ENCODE measurements at regions not wholly inside any gene's neighbourhood (a gene's known extent, or its start where the extent isn't known, plus 50 kb on each side); places are given as distances from the start of the nearest gene placed in this dataset.
A peak's percentile ranks its signal among the peaks of the same experiment; 100 is the strongest.
"Not testable (repeated sequence)": the region's sequence is repeated elsewhere in the genome, so short reads cannot be mapped to it uniquely, and the experiment has no call there.

DNA sequence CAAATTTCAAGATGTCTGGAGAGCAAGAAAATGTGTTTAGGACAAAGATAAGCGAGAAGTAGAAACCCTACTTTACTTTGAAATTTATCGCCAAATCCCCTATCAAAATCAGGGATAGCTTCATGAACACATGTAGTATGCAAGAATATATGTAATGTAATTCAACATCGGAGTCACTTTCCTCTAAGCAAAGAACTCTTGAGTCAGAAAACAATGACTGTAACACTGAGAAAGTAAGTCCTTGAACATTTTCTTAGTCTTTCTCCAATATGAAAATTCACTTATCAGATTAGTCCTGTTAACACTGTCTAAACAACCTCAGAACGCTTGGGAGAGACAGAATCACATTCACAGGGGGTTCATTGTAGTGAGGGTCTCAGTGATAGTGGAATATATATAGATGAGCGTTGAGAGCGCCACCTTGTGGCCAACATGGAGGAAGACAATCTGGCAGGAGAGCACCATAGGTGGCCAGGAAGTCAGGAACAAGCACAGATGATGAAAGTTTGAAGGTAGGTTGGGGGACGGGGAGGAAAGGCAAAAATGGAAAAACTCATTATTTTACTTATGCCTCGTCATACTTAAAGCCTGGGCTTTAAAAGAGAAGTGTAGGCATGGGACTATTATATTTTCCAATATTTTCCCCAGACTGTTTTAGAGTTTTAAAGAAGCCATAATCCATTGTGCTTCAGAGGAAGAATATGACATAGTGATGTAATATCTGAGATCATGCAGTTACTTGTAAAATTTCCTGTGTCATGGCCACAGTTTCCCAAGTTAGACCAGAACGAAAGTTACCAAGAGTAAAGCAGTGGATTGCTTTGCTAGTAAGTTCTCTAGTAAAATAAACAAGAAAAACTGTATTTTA lies 115.5 kb upstream of the GNAI1 start:
- DNase-seq (ENCODE audit: low read depth): peak; percentile 14

DNA sequence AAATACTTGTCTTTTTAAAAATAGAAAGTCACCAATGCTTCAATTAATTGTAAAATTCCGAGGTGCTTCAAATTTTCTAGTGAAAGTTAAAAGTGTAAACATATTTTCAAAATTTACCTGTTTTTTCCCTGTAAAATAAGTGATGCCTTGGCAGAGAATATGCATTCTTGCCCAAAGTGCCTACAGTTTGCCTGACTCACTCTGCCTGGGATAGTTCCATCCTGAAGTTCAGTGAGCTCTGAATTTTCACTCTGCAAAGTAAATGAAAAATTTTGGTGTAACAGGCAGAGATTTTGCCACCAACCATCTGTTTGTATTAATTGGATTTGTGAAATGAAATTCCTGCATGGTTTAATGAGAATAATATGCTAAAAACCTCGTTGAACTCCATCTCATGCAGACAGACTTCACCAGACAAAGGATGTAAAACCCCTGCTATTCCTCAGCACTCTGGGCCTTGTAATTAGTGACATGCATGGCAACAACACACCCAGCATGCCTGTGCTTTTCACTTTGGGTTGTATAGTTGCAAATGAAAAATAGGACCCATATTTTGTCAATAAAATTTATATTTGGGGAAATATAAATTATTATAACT lies 117.4 kb upstream of the GNAI1 start:
- DNase-seq (ENCODE audit: low read depth): no peak

DNA sequence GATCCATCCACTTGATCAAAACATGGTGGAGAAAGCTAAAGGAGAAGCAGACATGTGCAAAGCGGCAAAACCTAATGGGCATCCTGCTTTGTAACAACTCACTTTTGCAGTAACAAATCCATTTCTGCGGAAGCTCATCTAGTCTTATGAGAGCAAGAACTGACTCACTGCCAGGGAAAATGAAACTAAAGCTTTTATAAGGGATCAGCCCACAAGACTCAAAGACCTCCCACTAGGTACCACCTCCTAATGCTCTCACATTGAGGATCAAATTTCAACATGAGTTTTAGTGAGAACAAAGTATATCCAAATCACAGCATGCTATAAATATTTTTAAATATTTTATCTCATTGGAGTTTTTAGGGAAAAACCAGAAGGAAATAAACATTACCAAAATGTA lies 120.1 kb upstream of the GNAI1 start:
- DNase-seq (ENCODE audit: low read depth): peak; percentile 42

DNA sequence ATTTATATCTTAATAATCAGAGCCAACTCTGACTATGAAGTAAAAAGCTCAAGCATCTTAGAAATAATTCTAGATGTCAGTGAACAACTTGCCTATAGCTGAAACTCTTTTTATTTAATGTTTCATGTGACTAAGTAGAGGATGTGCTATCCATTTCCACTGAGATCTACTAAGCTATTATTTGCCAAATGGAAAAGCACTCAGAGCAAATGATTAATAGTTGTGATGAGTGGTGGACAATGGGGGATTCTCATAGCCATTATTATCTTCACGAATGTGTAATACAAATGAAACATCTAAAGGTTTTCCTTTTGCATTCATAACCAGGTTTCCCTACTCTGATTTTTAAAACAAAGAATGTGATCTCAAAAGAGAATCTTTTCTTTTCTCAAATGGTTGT lies 126.6 kb upstream of the GNAI1 start:
- DNase-seq (ENCODE audit: low read depth): no peak

DNA sequence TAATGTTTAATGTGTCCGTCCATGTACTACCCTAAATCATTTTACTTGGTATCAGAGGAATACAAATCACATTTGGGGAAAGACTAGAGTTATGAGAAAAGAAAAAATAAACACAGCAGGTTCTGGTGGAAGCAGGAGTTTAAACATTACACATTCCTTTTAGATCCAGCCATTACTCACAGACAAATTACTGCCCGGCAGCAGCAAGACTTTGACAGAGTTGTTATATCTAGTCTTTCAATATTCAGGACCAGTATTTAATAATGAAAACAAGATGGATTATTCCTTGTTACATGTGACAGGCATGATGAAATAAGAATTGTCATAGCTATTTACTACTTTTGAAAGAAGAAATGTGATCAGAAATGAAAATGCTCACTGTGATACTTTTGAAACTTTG lies 131.8 kb upstream of the GNAI1 start:
- no peak for DNase-seq (ENCODE audit: low read depth)

DNA sequence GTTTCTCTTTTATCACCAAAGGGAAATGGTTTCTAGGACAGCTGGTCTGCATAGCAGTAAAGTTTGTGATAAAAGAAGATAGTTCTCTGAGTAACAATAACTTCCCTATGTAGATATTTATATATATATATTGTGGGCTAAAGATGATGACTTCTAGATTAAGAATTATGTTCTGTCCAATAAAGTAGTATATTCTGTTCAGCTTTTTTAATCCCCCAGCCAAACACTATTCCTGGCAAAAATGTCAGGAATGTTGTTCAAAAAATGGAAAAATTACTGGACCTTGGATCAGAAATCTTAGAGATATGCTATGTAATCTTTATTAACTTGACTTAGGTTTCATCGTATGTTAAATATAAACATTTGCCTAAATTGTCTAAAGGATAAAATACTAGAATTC lies 136.3 kb upstream of the GNAI1 start:
- no peak for DNase-seq (ENCODE audit: low read depth)

DNA sequence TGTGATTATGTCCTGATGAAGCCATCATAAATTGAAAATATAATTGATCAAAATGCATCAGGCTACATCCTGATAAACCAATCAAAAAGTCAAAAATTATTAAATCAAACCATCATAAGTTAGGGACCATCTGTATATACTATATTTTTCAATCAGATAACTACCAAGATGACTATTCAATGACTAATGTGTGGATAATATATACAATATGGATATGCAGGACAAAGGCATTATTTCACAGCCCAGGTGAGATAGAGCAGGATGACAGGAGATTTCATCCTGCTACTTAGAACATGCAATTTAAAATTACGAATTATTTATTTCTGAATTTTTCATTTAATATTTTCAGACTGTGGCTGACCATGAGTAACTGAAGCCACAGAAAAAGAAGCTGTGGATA lies 137.3 kb upstream of the GNAI1 start:
- no peak for DNase-seq (ENCODE audit: low read depth)

DNA sequence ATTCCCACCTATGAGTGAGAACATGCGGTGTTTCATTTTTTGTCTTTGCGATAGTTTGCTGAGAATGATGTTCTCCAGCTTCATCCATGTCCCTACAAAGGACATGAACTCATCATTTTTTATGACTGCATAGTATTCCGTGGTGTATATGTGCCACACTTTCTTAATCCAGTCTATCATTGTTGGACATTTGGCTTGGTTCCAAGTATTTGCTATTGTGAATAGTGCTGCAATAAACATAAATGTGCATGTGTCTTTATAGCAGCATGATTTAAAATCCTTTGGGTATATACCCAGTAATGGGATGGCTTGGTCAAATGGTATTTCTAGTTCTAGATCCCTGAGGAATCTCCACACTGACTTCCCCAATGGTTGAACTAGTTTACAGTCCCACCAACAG lies 138.9 kb upstream of the GNAI1 start:
- DNase-seq (ENCODE audit: low read depth): not testable (repeated sequence)

DNA sequence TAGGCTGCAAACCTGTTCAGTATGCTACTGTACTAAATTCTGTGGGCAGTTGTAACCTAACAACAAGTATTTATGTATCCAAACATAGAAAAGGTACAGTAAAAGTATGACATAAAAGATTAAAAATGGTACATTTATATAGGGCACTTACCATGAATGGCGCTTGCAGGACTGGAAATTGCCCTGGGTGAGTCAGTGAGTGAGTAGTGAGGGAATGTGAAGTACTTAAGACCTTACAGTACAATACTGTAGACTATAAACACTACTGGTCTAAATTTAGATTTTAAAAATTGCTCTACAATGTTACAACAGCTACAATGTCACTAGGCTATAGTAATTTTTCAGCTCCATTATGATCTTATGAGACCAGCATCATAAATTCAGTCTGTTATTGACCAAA lies 146.0 kb upstream of the GNAI1 start:
- DNase-seq (ENCODE audit: low read depth): no peak

DNA sequence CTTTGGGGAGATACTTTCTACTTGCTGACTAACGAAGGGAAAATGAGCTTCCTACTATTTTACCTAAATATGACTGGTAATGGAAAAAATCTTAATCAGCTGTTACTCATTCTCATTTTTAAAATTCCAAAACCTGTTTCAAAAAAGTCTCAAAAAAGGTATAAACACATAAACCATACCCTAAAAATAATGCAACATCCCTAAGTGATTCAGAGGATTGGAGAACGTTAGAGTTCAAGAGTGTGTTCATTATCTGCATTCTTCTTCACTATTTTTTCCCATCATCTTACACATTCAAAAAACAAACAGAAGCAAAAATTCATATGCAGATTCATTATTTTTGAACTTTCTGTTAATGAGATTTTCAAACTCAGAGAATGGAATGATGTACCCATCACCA lies 150.4 kb upstream of the GNAI1 start:
- DNase-seq (ENCODE audit: low read depth): no peak

DNA sequence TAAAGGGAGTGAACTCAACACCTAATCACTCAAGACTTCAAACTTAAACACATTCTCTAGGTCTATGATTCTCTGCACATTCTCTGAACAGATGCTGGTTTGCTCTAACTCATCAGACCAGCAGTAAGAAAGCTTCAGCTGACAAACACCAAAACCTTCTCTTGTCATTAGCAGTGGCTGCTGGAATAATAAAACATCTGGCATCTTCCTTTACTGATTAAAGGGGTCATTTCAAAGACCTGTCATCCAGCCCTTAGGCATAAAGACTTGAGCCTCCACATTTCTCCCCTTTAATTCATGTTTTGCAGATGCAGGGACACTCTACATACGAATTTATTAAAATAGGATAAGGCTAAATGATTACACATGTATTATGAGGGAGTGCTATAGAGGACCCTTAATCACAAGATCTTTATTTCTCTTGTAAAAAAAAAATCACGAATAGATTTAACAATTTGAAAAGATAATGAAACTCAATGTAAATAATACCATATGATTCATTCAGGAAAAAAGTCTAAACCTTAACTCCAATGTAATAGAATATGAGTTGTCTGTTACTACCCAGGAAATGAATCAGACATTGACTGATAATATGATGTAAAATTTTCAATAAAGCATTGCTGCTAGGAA lies 152.4 kb upstream of the GNAI1 start:
- DNase-seq (ENCODE audit: low read depth): no peak

DNA sequence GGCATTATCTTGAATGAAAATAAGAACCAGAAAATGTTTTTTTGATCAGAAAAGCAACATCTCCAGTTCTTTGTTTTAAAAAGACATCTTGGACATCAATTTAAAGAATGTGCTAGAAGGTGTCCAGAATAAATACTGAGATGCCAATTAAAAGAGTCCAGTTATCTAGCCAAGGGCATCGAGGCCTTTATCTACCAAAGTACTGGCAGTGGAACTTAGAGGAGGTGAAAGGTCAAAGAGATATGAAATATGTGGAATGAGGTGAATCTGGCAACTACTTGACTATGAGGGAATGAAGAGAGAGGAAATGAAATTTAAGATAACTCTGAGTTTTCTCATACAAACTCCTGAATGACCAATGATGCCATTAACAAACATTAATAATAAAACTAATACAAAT lies 154.3 kb upstream of the GNAI1 start:
- no peak for DNase-seq (ENCODE audit: low read depth)

DNA sequence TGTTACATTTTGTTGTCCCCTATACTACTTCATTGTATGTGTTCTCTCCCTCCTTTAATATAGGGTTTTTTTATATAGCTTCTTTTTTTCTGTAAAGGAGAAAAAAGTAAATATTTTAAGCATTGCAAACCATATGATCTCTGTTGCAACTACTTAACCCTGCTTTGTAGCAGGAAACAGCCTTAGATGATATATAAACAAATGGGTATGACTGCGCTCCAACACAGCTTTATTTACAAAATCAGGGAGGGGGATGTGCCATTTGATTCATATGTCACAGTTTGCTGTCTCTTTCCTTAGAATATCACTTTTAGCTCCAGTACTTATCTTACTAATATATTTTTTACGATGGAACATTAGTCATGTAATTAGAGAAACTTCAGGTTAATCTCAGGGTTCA lies 155.2 kb upstream of the GNAI1 start:
- no peak for DNase-seq (ENCODE audit: low read depth)

DNA sequence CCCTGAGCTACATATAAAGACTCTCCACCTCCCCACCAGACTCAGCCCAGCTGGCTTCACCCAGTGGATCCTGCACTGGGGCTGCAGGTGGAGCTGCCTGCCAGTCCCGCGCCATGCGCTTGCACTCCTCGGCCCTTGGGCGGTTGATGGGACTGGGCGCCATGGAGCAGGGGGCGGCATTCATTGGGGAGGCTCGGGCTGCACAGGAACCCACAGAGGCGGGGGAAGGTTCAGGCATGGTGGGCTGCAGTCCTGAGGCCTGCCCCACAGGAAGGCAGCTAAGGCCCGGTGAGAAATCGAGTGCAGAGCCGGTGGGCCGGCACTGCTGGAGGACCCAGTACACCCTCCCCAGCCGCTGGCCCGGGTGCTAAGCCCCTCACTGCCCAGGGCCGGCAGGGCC lies 157.2 kb upstream of the GNAI1 start:
- DNase-seq (ENCODE audit: low read depth): no peak

DNA sequence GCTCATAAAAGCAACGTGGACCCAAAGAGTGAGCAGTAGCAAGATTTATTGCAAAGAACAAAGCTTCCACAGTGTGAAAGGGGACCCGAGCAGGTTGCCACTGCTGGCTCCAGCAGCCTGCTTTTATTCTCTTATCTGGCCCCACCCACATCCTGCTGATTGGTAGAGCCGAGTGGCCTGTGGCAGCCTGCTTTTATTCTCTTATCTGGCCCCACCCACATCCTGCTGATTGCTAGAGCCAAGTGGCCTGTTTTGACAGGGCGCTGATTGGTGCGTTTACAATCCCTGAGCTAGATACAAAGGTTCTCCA lies 158.0 kb upstream of the GNAI1 start:
- DNase-seq (ENCODE audit: low read depth): not testable (repeated sequence)

DNA sequence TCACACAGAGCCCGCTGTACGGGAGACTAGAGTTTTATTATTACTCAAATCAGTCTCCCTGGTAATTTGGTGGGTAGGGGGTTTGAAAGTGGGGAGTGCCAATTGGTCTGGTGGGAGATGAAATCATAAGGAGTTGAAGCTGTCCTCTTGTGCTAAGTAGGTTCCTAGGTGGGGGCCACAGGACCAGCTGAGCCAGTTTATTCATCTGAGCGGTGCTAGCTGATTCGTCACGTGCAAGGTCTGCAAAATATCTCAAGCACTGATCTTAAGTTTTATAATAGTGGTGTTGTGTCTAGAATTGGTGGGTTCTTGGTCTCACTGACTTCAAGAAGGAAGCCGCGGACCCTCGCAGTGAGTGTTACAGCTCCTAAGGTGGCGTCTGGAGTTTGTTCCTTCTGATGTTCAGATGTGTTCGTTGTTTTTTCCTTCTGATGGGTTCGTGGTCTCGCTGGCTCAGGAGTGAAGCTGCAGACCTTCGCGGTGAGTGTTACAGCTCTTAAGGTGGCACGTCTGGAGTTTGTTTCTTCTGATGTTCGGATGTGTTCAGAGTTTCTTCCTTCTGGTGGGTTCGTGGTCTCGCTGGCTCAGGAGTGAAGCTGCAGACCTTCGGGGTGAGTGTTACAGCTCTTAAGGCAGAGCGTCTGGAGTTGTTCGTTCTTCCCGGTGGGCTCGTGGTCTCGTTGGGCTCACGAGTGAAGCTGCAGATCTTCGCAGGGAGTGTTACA lies 158.5 kb upstream of the GNAI1 start:
- DNase-seq (ENCODE audit: low read depth): not testable (repeated sequence)

DNA sequence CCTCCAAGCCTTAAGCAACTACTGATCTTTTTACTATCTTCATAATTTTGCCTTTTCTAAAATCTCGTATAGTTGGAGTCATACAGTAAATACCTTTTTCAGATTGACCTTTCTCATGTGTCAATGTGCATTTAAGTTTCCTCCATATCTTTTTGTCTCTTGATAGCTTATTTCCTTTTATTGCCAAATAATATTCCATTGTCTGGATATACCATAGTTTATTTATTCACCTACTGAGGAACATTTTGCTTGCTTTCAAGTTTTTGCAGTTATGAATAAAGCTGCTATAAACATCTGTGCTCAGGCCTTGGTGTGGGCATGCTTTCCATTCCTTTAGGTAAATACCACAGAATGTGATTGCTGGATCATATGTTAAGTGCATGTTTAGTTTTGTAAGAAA lies 161.2 kb upstream of the GNAI1 start:
- no peak for DNase-seq (ENCODE audit: low read depth)

DNA sequence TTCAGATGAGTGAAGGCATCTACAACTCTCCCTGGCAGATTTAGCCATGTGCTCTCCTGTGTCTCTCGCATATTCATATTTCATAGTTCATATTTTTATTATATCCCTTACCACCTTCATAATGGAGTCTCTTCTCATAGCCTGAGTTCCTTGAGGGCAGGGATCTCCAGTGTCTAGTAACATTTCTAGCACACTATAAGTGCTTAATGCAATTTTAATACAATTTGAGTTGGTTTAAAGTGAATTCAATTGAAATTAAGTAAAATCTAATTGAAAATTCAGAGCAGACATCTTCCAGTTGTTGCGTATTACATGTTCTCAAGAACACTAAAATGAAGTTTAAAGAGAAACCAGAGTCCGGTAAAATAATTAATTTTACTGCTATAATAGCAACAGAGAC lies 163.6 kb upstream of the GNAI1 start:
- no peak for DNase-seq (ENCODE audit: low read depth)

DNA sequence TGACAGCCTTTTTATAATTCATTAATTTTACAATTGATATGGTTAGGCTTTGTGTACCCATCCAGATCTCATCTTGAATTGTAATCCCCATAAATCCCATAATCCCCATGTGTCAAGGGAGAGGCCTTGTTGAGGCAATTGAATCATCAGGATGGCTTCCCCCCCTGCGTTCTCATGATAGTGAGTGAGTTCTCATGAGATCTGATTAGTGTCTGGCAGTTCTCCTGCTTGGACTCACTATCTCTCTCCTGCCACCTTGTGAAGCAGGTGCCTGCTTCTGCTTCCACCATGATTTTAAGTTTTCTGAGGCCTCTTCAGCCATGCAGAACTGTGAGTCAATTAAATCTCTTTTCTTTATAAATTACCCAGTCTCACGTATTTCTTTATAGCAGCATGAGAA lies 165.7 kb upstream of the GNAI1 start:
- DNase-seq (ENCODE audit: low read depth): no peak

DNA sequence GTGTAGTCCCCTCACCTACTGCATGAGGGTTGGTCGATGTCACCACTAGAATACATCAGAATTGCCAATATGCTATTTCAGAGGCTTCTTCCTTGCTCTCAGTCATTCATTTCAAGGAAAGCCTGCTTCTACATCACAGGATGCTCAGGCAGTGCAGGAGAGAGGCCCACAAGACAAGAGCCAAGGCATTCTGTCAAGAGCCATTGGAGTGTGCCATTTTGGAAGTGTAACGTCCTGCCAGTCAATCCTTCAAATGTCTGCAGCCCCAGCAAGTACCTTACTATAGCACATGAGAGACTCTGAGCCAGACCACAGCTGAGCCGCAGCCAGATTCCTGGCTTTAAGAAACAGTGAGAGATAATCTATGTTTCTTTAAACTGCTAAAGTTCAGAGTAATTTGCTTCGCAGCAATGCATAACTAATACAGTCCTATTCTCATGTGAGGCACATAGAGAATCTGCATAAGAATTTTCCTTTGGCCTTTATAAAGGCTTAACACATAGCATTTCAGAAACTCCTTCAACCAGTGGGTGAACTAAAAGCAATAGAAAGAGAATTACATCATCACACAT lies 166.5 kb upstream of the GNAI1 start:
- DNase-seq (ENCODE audit: low read depth): no peak

DNA sequence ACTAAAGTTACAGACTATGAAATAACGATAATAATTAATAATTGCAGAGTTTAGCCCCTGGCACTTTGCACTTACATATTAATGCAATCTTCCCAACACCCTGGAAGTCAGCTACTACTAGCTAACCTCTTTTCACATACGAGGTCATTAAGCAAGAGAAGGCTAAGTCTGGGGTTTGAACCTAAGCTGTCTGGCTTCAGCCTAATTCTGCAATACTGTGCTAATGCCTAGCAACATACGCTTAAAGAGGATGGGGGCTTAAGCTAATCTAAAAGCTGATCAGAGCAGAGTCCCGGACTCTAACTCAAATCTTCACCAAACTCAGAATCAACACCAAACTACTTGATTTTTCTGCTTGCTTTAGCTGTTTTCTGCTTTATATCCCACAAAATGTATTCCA lies 168.7 kb upstream of the GNAI1 start:
- DNase-seq (ENCODE audit: low read depth): no peak

DNA sequence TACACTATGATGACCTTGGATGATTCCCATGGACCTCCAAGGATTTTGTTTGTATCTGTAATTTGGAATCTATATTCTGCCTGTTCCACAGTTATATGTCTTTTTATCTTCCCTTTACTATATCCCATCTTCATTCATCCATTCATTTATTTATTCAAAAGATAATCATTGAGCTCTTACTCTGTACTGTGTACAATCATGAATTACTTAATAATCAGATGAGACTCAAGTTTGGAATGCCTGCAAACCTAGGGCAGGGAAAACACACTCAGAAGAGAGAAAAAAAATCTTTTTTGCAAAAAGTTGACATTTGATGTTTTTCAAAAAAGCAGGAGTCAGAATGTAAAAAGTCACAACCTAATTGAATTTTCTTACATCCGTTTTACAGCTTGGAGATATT lies 170.2 kb upstream of the GNAI1 start:
- no peak for DNase-seq (ENCODE audit: low read depth)

Measured in RPMI7951 (cell line).